Chondrocyte (in vitro differentiated cells): ENCODE measurements at regions not wholly inside any gene's neighbourhood (a gene's known extent, or its start where the extent isn't known, plus 50 kb on each side); places are given as distances from the start of the nearest gene placed in this dataset.

Source experiments
- DNase-seq: peaks from one replicate; pipeline ENCODE4 v3.0.0; 2021; ENCODE audit warnings: mixed read lengths, low spot score
- H3K27ac Mint-ChIP-seq: one replicate; pipeline ENCODE4 v1.8.0; 2021; ENCODE audit warnings: mild to moderate bottlenecking, moderate library complexity, mixed read lengths; ENCODE audit not compliant: unreplicated experiment
- H3K27me3 Mint-ChIP-seq: 2 replicates; pipeline ENCODE4 v1.8.0; 2021; ENCODE audit warnings: low read depth, mixed read lengths
- H3K36me3 Mint-ChIP-seq: 2 replicates; pipeline ENCODE4 v1.8.0; 2021; ENCODE audit warnings: low read depth, mixed read lengths
- H3K4me1 Mint-ChIP-seq: 2 replicates; pipeline ENCODE4 v1.8.0; 2021; ENCODE audit warnings: low read depth, mild to moderate bottlenecking, mixed read lengths
- H3K4me3 Mint-ChIP-seq: one replicate; pipeline ENCODE4 v1.8.0; 2021; ENCODE audit warnings: mild to moderate bottlenecking, moderate library complexity, mixed read lengths; ENCODE audit not compliant: unreplicated experiment
- H3K9me3 Mint-ChIP-seq: 2 replicates; pipeline ENCODE4 v1.8.0; 2021; ENCODE audit warnings: low read depth, mixed read lengths
- CTCF ChIP-seq: fragments of 200-600 bp; sonication (generic); IDR thresholded peaks from 2 replicates; pipeline ENCODE4 v1.5.0; 2021; ENCODE audit warnings: antibody characterized with exemption, mild to moderate bottlenecking, moderate library complexity

GRCh38 chr15:96774216-96774615 lies 443.7 kb downstream of the NR2F2 start:
- Mint-ChIP-seq H3K4me1 (no peaks in the 10 kb centered on the region), H3K27ac (no peak overlapping the region), H3K4me3 (no peak overlapping the region), H3K9me3 (peaks cover 5% of the 10 kb centered on the region), H3K27me3 (peaks cover 4% of the 10 kb centered on the region), H3K36me3 (no peaks in the 10 kb centered on the region)
- no peak for DNase-seq
- TF ChIP-seq CTCF, result no peak

- no peak for DNase-seq
- H3K27ac Mint-ChIP-seq, result no peak overlapping the region
- no peaks in the 10 kb centered on the region for H3K4me1 Mint-ChIP-seq
- H3K4me3 Mint-ChIP-seq, result no peak overlapping the region
- no peak for TF ChIP-seq CTCF
- H3K27me3 Mint-ChIP-seq, result no peaks in the 10 kb centered on the region
- no peaks in the 10 kb centered on the region for H3K9me3 Mint-ChIP-seq
- H3K36me3 Mint-ChIP-seq, result no peaks in the 10 kb centered on the region
Observed at GRCh38 chr15:96783746-96784145, 453.2 kb downstream of the NR2F2 start.

GRCh38 chr15:96790004-96790403 lies 459.5 kb downstream of the NR2F2 start:
- Mint-ChIP-seq H3K9me3 (no peaks in the 10 kb centered on the region), H3K27me3 (peaks cover 3% of the 10 kb centered on the region), H3K36me3 (no peaks in the 10 kb centered on the region), H3K27ac (no peak overlapping the region), H3K4me3 (no peak overlapping the region), H3K4me1 (no peaks in the 10 kb centered on the region)
- no peak for DNase-seq
- TF ChIP-seq CTCF, result no peak

GRCh38 chr15:96792216-96792615 lies 461.7 kb downstream of the NR2F2 start:
- no peak for TF ChIP-seq CTCF
- Mint-ChIP-seq H3K9me3 (no peaks in the 10 kb centered on the region), H3K27me3 (peaks cover 3% of the 10 kb centered on the region), H3K4me3 (no peak overlapping the region), H3K4me1 (no peaks in the 10 kb centered on the region), H3K27ac (no peak overlapping the region), H3K36me3 (no peaks in the 10 kb centered on the region)
- no peak for DNase-seq

- TF ChIP-seq CTCF, result no peak
- H3K4me1 Mint-ChIP-seq, result no peaks in the 10 kb centered on the region
- H3K36me3 Mint-ChIP-seq, result no peaks in the 10 kb centered on the region
- peaks cover 3% of the 10 kb centered on the region for H3K27me3 Mint-ChIP-seq
- no peak for DNase-seq
- H3K27ac Mint-ChIP-seq, result no peak overlapping the region
- no peaks in the 10 kb centered on the region for H3K9me3 Mint-ChIP-seq
- no peak overlapping the region for H3K4me3 Mint-ChIP-seq
Observed at GRCh38 chr15:96796841-96797240, 466.3 kb downstream of the NR2F2 start.
